Fibroblast of lung (primary cell): ENCODE measurements at regions not wholly inside any gene's neighbourhood (a gene's known extent, or its start where the extent isn't known, plus 50 kb on each side); places are given as distances from the start of the nearest gene placed in this dataset.

Experiments used
- DNase-seq, 2 donors: peaks; one replicate each; pipeline versions ENCODE4 v3.0.0 to v3.0.0-alpha.2; 2010; ENCODE audit warnings: low read depth in 2 of 2
- H2AFZ ChIP-seq: 2 replicates; pipeline ENCODE4 v1.5.1; 2012; ENCODE audit warnings: low read length, control low read depth, inconsistent platforms
- H3K27ac ChIP-seq: 2 replicates; pipeline ENCODE4 v1.5.1; 2011; ENCODE audit warnings: low read length, control low read depth; ENCODE audit not compliant: insufficient read depth
- H3K27me3 ChIP-seq: 2 replicates; pipeline ENCODE4 v1.5.1; 2011; ENCODE audit warnings: mild to moderate bottlenecking, low read length; ENCODE audit not compliant: control insufficient read depth, insufficient read depth
- H3K36me3 ChIP-seq: 2 replicates; pipeline ENCODE4 v1.5.1; 2011; ENCODE audit warnings: low read length; ENCODE audit not compliant: control insufficient read depth, insufficient read depth
- H3K4me1 ChIP-seq: 2 replicates; pipeline ENCODE4 v1.5.1; 2011; ENCODE audit warnings: low read length; ENCODE audit not compliant: control insufficient read depth, insufficient read depth; ENCODE audit errors: extremely low read depth
- H3K4me2 ChIP-seq: 2 replicates; pipeline ENCODE4 v1.5.1; 2011; ENCODE audit warnings: low read length, control low read depth; ENCODE audit not compliant: insufficient read depth; ENCODE audit errors: extremely low read depth
- H3K4me3 ChIP-seq, 4 experiments: fragments of 200-600 bp in 1 of 4; sonication (generic) in 1 of 4; replicated peaks in 1 of 4; 2 replicates each; pipeline ENCODE4 v1.5.1; 2011 to 2016; ENCODE audit warnings: low read length in 4 of 4, low read depth in 3 of 4, mild to moderate bottlenecking in 3 of 4, control low read depth in 2 of 4, inconsistent platforms in 1 of 4, mixed read lengths in 1 of 4; ENCODE audit not compliant: insufficient read depth in 1 of 4; ENCODE audit errors: control extremely low read depth in 1 of 4
- H3K79me2 ChIP-seq: 2 replicates; pipeline ENCODE4 v1.5.1; 2012; ENCODE audit warnings: mild to moderate bottlenecking, low read length, inconsistent platforms; ENCODE audit not compliant: control insufficient read depth, insufficient read depth
- H3K9ac ChIP-seq: 2 replicates; pipeline ENCODE4 v1.5.1; 2011; ENCODE audit warnings: mild to moderate bottlenecking, low read length, control low read depth; ENCODE audit not compliant: insufficient read depth
- H3K9me3 ChIP-seq: 2 replicates; pipeline ENCODE4 v1.5.1; 2012; ENCODE audit warnings: low read depth, low read length; ENCODE audit not compliant: control insufficient read depth, insufficient read depth
- H4K20me1 ChIP-seq: 2 replicates; pipeline ENCODE4 v1.5.1; 2011; ENCODE audit warnings: low read length; ENCODE audit not compliant: control insufficient read depth, insufficient read depth; ENCODE audit errors: extremely low read depth
- CTCF ChIP-seq, 2 donors: IDR thresholded peaks in 1 of 2; conservative IDR thresholded peaks in 1 of 2; 1 replicate in 1 of 2; 2 replicates in 1 of 2; pipeline ENCODE4 v1.5.1; 2011 to 2012; ENCODE audit warnings: low read length in 2 of 2, control low read depth in 1 of 2, inconsistent platforms in 1 of 2, low read depth in 1 of 2, mild to moderate bottlenecking in 1 of 2
- EZH2 ChIP-seq: IDR thresholded peaks from 2 replicates; pipeline ENCODE4 v1.5.1; 2012; ENCODE audit warnings: low read length, control low read depth, mild to moderate bottlenecking; ENCODE audit errors: missing control alignments

DNA sequence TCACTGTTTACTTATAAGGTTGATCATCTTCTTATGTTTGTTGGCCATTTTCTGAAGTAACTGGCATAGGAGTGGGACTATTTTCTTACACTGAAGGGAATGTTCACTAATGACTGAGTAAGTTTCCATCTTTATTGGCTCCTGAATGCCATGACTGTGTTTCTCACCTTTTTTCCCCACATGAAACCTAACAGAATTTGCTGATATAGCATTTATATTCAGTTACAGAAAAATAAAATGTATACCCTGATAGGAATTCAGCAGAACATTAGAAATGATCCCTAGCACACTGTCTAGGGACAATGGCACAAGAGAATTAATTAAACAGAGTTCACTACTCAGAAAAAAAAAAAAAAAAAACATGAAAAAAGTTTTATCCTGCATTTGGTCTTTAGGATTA, 1465.1 kb upstream of the C9orf72 start:
- Histone ChIP-seq H3K79me2 (no peaks in the 10 kb centered on the region), H3K9me3 (no peaks in the 10 kb centered on the region), H4K20me1 (no peaks in the 10 kb centered on the region), H3K9ac (no peak overlapping the region), H3K36me3 (no peaks in the 10 kb centered on the region), H3K27me3 (no peaks in the 10 kb centered on the region), H3K4me3 (no peak overlapping the region), H3K4me1 (no peaks in the 10 kb centered on the region), H3K4me2 (no peak overlapping the region), H3K27ac (no peak overlapping the region), H2AFZ (no peak overlapping the region)
- no peak for DNase-seq
- TF ChIP-seq CTCF (conservative IDR thresholded peaks at IDR 0.05 in 1 of 2, IDR thresholded peaks at IDR 0.05 in 1 of 2; ENCODE audit: low read depth in 1 of 2, low read length in 2 of 2) (no peak), EZH2 (no peak)

DNA sequence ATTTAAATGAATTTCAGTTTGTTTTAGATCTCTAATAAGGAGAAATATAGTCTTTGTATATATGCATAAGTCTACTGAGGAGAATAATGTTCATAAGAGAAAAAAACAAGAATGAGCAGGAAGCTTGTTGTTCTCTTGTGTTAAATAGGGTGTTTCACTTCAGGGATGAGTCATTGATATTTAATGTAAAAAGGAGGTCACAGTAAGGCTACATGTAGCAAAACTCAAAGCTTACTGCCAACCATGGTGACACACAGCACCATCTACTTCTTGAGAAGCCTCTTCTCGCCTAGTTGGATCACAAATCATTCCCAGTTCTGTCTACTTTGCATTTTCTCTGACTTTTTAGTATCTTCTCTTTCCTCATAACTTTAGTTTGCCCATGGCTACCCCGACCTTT, 1466.0 kb upstream of the C9orf72 start:
- TF ChIP-seq EZH2 (no peak), CTCF (conservative IDR thresholded peaks at IDR 0.05 in 1 of 2, IDR thresholded peaks at IDR 0.05 in 1 of 2; ENCODE audit: low read depth in 1 of 2, low read length in 2 of 2) (no peak)

DNA sequence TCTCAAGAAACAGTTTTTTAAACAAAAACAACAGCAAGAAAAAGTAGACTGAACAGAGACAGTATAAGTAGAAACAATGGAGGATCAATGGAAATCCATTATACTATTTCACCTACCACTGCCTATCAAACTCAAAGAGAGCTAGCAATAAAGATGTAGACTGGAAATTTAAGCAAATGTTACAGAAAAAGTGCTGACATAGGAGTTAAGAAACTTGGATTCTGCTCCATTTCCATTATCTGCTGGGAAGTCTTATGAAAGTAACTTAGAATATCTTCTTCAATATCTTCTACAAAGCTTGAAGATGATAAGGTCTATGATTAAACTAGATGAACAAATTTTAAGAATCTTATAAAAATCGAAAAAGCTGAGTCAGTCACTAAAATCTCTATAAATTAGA, 1469.8 kb upstream of the C9orf72 start:
- H3K27ac ChIP-seq, result no peak overlapping the region
- no peak for TF ChIP-seq CTCF (conservative IDR thresholded peaks at IDR 0.05 in 1 of 2, IDR thresholded peaks at IDR 0.05 in 1 of 2; ENCODE audit: low read depth in 1 of 2, low read length in 2 of 2)
- no peak for TF ChIP-seq EZH2
- H3K79me2 ChIP-seq, result no peaks in the 10 kb centered on the region
- H2AFZ ChIP-seq, result no peak overlapping the region
- H3K9me3 ChIP-seq, result no peaks in the 10 kb centered on the region
- H3K36me3 ChIP-seq, result no peaks in the 10 kb centered on the region
- no peak for DNase-seq
- no peak overlapping the region for H3K9ac ChIP-seq
- no peaks in the 10 kb centered on the region for H4K20me1 ChIP-seq
- no peaks in the 10 kb centered on the region for H3K4me1 ChIP-seq
- no peak overlapping the region for H3K4me3 ChIP-seq
- H3K4me2 ChIP-seq, result no peak overlapping the region
- no peaks in the 10 kb centered on the region for H3K27me3 ChIP-seq

More for the DNA sequence above, 1466.0 kb upstream of the C9orf72 start:
- Histone ChIP-seq H4K20me1 (no peaks in the 10 kb centered on the region), H3K4me3 (no peak overlapping the region), H3K9me3 (no peaks in the 10 kb centered on the region), H3K79me2 (no peaks in the 10 kb centered on the region), H3K9ac (no peak overlapping the region), H3K4me2 (no peak overlapping the region), H2AFZ (no peak overlapping the region), H3K4me1 (no peaks in the 10 kb centered on the region), H3K36me3 (no peaks in the 10 kb centered on the region), H3K27ac (no peak overlapping the region), H3K27me3 (no peaks in the 10 kb centered on the region)
- DNase-seq, result peak; percentile 9 to 19
